HepG2 (cell line): ENCODE measurements at regions not wholly inside any gene's neighbourhood (a gene's known extent, or its start where the extent isn't known, plus 50 kb on each side); places are given as distances from the start of the nearest gene placed in this dataset.
A peak's percentile ranks its signal among the peaks of the same experiment; 100 is the strongest.

Experiments used
- BRCA1 ChIP-seq: sonication (generic); formaldehyde crosslinking; IDR thresholded peaks from 2 replicates; pipeline ENCODE4 v1.4.0; 2020; ENCODE audit warnings: missing genetic modification reagents
- EEA1 ChIP-seq: sonication (generic); formaldehyde crosslinking; IDR thresholded peaks from 2 replicates; pipeline ENCODE4 v1.5.1; 2020; ENCODE audit warnings: mild to moderate bottlenecking, missing genetic modification reagents, borderline replicate concordance
- FOXP1 ChIP-seq, 2 experiments: fragments of 450-650 bp in 1 of 2; IDR thresholded peaks; 2 replicates each; pipeline ENCODE4 v1.6.1; 2017 to 2018; ENCODE audit warnings: antibody characterized with exemption in 1 of 2
- MZF1 ChIP-seq: sonication (generic); formaldehyde crosslinking; IDR thresholded peaks from 2 replicates; pipeline ENCODE4 v1.8.1; 2023; ENCODE audit warnings: mild to moderate bottlenecking, missing genetic modification reagents, borderline replicate concordance
- SMAD1 ChIP-seq: sonication (generic); formaldehyde crosslinking; IDR thresholded peaks from 2 replicates; pipeline ENCODE4 v1.4.0; 2020; ENCODE audit warnings: missing genetic modification reagents, low read depth, mild to moderate bottlenecking, borderline replicate concordance
- SMARCC2 ChIP-seq: fragments of 450-650 bp; IDR thresholded peaks from 2 replicates; pipeline ENCODE4 v1.6.1; 2017; ENCODE audit warnings: antibody characterized with exemption, mild to moderate bottlenecking
- SRSF9 ChIP-seq: fragments of 200-400 bp; formaldehyde crosslinking; IDR thresholded peaks from 2 replicates; pipeline ENCODE4 v1.6.1; 2018; ENCODE audit warnings: borderline replicate concordance, mild to moderate bottlenecking, low read depth, low read length; ENCODE audit not compliant: insufficient read depth, poor library complexity, severe bottlenecking
- TGIF2 ChIP-seq: IDR thresholded peaks from 2 replicates; pipeline ENCODE4 v1.6.1; 2016; ENCODE audit warnings: control low read depth, missing compliant biosample characterization
- THYN1 ChIP-seq: sonication (generic); formaldehyde crosslinking; IDR thresholded peaks from 2 replicates; pipeline ENCODE4 v1.8.1; 2023; ENCODE audit warnings: low read depth, mild to moderate bottlenecking, moderate library complexity, missing genetic modification reagents, borderline replicate concordance
- YEATS4 ChIP-seq: sonication (generic); formaldehyde crosslinking; IDR thresholded peaks from 2 replicates; pipeline ENCODE4 v1.4.0; 2020; ENCODE audit warnings: missing genetic modification reagents, borderline replicate concordance
- YY1 ChIP-seq: IDR thresholded peaks from 2 replicates; pipeline ENCODE4 v1.6.1; 2011; ENCODE audit warnings: low read length, low read depth, moderate library complexity, mild to moderate bottlenecking; ENCODE audit not compliant: insufficient read depth, insufficient replicate concordance
- ZBTB8A ChIP-seq: sonication (generic); formaldehyde crosslinking; IDR thresholded peaks from 2 replicates; pipeline ENCODE4 v1.4.0; 2020; ENCODE audit warnings: mild to moderate bottlenecking, low read depth, missing genetic modification reagents, borderline replicate concordance
- ZNF30 ChIP-seq: sonication (generic); formaldehyde crosslinking; IDR thresholded peaks from 2 replicates; pipeline ENCODE4 v1.5.0; 2020; ENCODE audit warnings: mild to moderate bottlenecking, missing genetic modification reagents
- ZNF318 ChIP-seq: sonication (generic); formaldehyde crosslinking; IDR thresholded peaks from 2 replicates; pipeline ENCODE4 v1.4.0; 2020; ENCODE audit warnings: mild to moderate bottlenecking, missing genetic modification reagents
- ZNF629 ChIP-seq: sonication (generic); formaldehyde crosslinking; conservative IDR thresholded peaks from 2 replicates; pipeline ENCODE4 v1.5.0; 2020; ENCODE audit warnings: missing genetic modification reagents
- TF ChIP-seq, protein P1 (sequence below): sonication (generic); formaldehyde crosslinking; IDR thresholded peaks from 2 replicates; pipeline ENCODE4 v1.9.0; 2021; ENCODE audit warnings: missing genetic modification reagents, borderline replicate concordance
- TF ChIP-seq, protein P2 (sequence below): sonication (generic); formaldehyde crosslinking; IDR thresholded peaks from 2 replicates; pipeline ENCODE4 v1.5.0; 2020; ENCODE audit warnings: missing genetic modification reagents, mild to moderate bottlenecking, borderline replicate concordance
- TF ChIP-seq, protein P3 (sequence below): sonication (generic); formaldehyde crosslinking; IDR thresholded peaks from 2 replicates; pipeline ENCODE4 v1.8.0; 2022; ENCODE audit warnings: mild to moderate bottlenecking, missing genetic modification reagents, moderate library complexity

DNA sequence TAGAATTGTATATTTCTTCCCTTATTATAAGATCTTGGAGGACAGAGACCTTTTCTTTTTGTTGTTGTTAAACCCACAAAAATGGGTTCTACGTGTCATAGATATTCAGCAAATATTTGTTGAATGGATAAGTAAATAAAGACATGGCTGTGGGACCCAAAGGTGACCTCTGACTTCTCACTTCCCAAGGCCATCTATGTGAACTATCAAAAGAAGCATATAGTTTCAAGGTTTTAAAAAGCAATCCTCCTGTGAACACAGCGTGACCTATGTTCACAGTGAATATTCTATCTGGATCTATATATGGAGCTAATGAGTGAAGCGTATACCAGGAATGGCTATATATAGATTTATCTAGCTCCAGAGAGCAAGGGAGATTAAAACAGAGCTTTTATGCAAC, 312.8 kb upstream of the C11orf87 start (continued):
- TF ChIP-seq ZNF318 (CRISPR knock-in tag) (no peak), SRSF9 (no peak), BRCA1 (CRISPR knock-in tag) (no peak), ZNF629 (no peak), SMARCC2 (no peak), MZF1 (no peak), TGIF2 (CRISPR knock-in tag) (no peak), SMAD1 (CRISPR knock-in tag) (no peak), EEA1 (CRISPR knock-in tag) (no peak), YY1 (no peak), YEATS4 (CRISPR knock-in tag) (no peak), ZNF30 (CRISPR knock-in tag) (no peak), THYN1 (CRISPR knock-in tag) (no peak), FOXP1 (IDR thresholded peaks at IDR 0.05) (no peak), FOXP1 (CRISPR knock-in tag; IDR thresholded peaks at IDR 0.05) (peak; percentile 58; the same call in 1 of the 2 replicates), ZBTB8A (CRISPR knock-in tag) (no peak)
- TF ChIP-seq, protein P1, sequence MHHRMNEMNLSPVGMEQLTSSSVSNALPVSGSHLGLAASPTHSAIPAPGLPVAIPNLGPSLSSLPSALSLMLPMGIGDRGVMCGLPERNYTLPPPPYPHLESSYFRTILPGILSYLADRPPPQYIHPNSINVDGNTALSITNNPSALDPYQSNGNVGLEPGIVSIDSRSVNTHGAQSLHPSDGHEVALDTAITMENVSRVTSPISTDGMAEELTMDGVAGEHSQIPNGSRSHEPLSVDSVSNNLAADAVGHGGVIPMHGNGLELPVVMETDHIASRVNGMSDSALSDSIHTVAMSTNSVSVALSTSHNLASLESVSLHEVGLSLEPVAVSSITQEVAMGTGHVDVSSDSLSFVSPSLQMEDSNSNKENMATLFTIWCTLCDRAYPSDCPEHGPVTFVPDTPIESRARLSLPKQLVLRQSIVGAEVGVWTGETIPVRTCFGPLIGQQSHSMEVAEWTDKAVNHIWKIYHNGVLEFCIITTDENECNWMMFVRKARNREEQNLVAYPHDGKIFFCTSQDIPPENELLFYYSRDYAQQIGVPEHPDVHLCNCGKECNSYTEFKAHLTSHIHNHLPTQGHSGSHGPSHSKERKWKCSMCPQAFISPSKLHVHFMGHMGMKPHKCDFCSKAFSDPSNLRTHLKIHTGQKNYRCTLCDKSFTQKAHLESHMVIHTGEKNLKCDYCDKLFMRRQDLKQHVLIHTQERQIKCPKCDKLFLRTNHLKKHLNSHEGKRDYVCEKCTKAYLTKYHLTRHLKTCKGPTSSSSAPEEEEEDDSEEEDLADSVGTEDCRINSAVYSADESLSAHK (CRISPR knock-in tag) = no peak
- TF ChIP-seq, protein P2, sequence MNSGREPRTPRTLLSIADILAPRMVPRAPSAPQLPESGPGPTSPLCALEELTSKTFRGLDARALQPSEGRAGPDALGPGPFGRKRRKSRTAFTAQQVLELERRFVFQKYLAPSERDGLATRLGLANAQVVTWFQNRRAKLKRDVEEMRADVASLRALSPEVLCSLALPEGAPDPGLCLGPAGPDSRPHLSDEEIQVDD (CRISPR knock-in tag) = no peak
- TF ChIP-seq, protein P3, sequence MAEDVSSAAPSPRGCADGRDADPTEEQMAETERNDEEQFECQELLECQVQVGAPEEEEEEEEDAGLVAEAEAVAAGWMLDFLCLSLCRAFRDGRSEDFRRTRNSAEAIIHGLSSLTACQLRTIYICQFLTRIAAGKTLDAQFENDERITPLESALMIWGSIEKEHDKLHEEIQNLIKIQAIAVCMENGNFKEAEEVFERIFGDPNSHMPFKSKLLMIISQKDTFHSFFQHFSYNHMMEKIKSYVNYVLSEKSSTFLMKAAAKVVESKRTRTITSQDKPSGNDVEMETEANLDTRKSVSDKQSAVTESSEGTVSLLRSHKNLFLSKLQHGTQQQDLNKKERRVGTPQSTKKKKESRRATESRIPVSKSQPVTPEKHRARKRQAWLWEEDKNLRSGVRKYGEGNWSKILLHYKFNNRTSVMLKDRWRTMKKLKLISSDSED (CRISPR knock-in tag) = no peak
